Endometrium (tissue), 2 donors: ENCODE measurements at regions not wholly inside any gene's neighbourhood (a gene's known extent, or its start where the extent isn't known, plus 50 kb on each side); places are given as distances from the start of the nearest gene placed in this dataset.

Experiments
- FAIRE-seq: peaks from 2 replicates; lab custom pipeline; 2012; peaks lifted over from hg19 to GRCh38; lab: Jason Lieb, UNC
- donor health status: control.
- donor health status: control.

DNA sequence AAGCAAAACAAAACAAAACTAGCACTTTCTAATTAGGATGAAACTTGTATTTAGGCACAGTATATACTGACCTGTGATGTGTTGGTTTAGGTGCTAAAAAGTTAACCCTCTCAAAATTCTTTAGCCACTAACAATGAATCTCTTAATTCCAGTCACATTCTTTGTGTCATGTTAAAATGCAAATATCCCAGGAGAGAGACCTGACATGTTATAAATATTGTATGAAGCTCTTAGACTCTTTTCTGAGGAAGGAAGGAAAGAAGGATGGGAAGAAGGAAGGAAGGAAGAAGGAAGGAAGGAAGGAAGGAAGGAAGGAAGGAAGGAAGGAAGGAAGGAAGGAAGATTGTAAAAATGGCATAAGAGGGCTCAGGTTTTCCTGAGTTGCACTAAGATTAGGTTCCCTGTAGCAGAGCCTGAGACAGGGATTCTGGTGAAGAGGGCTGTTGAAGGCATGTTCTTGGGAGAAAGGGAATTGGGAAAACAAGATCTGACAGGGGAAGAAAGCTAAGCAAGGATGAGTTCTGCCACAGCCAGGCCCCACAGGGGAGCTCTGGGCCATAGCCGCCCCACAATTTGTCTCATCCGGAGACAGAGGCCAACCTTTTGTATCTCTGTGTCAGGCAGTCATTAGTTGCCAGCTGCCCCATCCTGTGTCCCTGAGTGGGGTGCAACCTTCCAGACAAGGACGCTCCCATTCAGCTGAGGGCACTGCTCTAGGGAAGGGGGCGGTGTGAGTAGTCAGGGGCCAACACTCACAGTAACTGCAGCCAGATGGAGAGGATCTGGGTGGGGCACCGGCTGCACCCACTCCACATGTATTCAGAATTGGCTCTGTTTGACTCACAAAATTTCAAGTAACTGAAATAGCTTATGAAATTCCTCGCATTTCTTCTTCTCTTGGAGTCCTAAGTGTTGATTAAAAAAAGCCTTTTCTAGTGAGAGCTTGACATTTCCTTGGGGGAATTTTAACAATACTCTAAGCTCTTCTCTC is 189.3 kb upstream of the ARG1 start:
- no peak for FAIRE-seq

DNA sequence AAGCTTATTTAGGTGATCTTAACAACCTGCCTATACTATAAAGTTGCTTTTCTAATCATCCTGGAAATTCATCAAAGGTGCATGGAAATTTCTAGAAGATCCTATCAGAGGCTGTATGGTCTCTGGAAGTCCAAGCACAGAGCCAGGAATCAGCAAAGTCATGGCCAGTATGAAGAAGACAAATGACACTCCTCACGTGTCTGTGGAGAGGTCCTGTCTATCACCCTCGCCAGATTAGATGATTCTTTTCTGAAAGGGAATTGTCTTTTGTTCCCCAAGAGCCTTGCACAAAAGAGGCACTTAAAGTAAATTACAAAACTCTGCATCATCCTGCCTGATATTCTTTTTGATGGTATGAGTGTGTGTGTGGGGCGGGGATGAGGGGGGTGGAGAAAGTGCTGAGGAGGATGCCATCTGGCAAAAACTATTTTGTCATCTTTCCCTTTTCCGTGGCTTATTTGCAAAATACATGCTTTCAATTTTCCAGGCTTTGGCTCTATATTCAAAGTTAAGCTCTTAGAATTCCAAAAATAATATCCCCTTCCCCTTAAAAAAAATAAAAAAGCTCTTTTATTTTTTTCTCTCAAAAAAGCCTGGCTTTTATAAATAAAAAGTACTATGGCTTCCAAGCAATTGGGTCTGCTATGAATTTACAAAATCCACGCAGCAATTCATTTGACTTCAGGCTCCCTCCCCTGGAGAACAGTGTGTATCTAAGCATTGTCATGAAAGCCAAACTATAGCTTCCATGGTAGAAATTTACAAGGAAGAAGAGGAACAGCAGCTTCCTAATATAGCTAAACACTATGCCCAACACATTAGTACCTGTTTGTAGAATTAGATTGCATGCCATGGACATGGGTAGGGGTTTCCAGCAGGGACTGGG is 185.2 kb upstream of the ARG1 start:
- FAIRE-seq = no peak

DNA sequence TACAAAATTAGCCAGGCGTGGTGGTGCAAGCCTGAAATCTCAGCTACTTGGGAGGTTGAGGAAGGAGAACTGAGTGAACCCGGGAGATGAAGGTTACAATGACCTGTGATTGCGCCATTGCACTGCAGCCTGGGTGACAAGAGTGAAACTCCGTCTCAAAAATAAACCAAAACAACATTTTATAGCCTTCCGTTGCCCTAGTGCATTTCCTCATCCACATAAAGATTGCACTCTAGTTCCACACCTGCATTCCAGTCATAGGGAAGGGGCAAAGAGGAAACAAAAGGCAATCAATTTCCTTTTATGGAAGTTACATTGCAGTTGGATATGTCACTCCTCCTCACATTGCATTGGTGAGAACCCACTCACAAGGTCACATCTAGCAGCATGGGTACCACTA is 182.7 kb upstream of the ARG1 start:
- no peak for FAIRE-seq

DNA sequence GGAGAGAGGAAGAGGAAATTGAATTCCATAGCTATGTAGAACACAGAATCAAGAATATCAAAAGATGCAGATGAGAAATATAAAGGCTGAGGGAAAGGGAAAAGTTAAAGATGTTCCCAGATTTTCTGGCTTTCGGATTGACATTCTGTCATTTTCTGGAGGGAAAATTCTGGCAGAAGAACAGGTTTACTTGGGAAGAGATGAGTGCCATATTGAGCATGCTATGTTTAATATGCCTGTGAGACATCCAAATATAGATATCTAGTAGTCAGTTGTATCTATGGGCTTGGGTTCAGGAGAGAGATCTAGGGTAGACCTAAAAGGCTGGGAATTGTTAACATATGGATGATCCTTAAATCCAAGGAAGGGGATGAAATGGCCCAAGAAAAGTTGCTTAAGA is 181.9 kb upstream of the ARG1 start:
- no peak for FAIRE-seq

DNA sequence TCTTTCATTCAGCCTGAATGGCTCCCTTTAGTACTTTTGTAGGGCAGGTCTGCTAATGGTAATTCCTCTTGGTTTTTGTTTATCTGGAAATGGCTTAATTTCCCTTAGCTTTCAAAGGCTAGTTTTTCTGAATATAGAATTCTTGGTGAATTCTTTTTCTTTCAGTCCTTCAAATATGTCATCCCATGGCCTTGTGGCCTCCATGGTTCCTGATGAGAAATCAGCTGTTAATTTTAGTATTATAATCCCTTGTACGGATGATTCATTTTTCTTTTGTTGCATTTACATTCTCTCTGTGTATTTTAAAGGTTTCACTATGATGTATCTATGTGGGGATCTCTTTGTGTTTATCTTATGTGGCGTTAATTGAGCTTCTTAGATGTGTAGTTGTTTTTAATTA is 179.6 kb upstream of the ARG1 start:
- FAIRE-seq = no peak

DNA sequence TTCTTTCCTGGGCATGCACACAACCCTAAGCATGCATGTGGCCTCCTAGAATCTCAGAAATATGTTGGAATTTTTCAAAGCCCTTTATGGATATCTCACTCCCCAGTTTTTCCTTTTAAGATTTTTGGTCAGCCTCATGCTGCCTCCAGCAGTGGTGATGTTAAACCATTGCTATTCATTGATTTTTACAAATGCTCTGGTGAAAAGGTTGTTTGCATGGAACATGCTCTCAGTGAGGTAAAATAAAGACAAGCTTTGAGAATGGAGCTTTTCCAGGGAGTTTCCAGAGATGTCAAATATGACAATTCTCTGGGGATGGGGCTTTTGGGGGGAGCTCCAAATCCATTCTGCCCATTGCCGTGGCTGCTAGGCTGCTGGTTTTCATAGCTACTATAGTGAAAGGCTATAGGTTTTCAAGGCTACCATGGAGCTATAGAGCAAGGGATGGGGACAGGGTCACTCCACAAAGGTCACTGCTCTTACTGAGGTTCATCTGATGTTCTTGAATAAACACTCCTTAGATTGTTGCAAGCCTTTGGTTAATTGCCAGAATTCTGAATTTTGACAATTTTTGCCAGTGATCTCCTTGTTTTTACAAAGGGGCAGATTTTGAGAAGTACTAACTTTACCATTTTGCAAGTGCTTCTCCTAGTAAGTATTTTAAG is 178.1 kb upstream of the ARG1 start:
- no peak for FAIRE-seq

DNA sequence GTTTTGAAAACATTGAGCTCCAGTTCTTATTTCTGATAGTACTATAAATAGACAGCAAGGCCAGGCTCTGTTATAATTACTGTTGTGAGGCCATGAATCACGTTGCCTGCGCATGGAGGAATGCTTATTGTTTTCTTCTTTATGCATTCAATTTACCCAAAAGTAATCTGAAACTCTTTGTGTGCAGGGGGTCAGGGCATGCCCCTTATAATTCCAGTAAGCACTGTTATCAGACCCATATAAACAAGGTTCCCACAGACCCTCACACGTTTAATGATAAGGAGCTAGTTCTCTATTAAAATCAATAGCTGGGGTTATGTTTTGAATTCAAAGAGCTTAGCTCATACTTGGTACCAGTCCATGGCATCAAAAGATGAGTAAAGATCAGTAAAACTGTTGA is 174.8 kb upstream of the ARG1 start:
- no peak for FAIRE-seq

DNA sequence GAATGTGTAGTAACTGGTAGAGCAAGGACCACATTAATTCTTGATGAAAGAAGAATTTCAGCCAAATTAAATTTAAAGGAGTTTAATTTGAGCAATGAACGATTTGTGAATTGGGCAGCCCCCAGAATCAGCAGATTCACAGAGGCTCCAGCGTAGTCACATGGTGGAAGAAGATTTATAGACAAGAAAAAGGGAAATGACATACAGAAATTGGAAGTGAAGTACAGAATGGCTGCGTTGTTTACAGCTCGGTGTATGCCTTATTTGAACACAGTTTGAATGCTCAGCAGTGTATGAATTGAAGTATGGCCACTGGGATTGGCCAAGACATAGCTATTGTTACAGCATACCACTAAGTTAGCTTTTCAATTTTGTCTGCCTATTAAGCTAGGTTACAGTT is 173.6 kb upstream of the ARG1 start:
- no peak for FAIRE-seq

DNA sequence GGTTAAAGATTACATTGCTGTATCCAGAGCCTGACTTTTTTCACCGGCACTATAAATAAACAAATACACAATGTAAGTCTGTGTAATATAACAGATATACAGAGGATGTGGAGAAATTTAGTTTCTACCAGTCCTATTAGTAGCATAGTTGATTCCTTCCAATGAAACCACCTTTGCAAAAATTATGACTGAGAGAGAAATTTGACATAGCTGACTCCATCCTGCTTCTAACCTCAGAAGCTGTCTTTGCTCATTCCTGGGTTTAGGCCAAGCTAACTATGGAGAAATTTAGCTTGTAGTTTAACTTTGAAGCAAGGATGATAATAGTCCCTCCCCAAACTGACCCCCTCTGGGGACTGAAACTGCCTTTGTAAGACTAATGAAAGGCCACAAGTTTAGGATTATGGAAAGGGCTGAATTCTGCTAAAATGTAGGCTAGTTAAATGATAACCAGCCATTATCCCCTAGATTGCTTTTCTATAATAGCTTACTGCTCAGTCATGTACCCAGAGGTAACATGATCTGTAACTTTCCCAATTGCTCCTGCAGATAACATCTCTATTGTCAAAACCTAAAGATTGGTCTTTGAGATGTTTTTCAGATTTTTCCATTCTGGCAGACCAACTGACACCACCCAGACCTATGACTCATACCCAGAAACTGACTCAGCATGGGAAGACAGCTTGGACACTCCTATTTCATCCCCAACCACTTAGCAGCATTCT is 172.8 kb upstream of the ARG1 start:
- FAIRE-seq = no peak

DNA sequence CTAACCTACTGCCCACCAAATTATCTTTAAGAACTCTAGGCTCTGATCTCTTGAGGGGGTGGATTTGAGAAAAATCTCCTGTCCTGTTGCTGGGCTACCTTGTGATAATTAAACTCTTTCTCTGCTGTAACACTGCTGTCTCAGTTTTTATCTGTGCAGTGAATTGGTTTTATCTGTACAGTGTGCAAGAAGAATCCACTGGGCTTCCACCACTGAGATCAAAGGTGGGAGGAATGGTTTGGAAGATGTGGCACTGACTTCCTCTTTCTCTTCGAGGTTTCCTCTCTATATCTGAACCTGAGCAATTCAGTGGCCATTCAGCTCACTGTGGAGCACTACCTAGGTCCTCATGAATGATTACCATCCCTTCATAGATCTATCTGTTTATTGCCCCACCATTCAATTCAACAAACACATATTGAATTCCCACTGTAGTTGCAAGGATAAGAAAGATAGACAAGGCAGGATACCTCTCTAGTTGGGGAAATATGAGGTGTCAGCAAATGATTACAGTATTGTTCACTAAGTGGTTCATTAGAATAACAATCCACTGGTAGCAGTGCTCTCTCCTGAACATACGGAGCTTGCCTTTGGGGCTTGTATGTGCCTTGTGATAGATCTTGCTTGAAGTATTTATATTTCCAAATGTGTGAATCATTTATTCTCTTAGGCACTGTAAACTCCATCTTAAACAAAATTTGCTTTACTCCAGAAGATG is 172.1 kb upstream of the ARG1 start:
- FAIRE-seq = no peak

DNA sequence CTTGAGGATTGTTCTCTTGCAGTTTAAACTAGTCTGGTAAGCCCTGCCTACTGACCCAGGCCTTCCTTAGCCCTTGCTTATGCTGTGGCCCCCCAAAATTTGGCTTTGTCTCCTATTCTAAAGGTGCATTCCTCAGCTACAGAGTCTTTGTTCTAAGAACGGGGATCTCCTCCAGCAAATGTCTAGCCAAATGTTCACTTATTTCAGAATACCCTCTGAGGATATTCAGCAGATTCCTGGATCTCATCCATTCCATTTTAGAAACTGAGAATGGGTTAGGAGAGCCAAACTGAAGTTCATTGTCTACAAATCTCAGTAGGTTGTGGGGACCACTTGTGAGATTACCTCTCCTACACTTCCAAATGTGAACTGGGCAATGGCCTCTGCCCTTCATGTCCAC is 164.2 kb upstream of the ARG1 start:
- no peak for FAIRE-seq

DNA sequence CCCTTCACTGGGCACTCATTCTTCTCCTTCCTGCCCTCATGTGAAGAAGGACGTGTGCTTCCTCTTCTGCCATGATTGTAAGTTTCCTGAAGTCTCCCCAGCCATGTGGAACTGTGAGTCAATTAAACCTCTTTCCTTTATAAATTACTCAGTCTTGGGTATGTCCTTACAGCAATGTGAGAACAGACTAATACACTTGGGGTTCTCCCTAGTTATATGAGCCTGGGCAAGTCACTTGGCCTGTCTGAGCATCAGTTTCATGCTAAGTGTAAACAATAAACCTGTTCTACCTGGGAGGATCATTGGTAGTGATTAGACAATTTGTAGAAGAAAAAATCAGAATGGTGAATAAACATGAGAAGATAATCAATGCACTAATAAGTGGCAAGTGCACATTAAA is 162.2 kb upstream of the ARG1 start:
- no peak for FAIRE-seq

DNA sequence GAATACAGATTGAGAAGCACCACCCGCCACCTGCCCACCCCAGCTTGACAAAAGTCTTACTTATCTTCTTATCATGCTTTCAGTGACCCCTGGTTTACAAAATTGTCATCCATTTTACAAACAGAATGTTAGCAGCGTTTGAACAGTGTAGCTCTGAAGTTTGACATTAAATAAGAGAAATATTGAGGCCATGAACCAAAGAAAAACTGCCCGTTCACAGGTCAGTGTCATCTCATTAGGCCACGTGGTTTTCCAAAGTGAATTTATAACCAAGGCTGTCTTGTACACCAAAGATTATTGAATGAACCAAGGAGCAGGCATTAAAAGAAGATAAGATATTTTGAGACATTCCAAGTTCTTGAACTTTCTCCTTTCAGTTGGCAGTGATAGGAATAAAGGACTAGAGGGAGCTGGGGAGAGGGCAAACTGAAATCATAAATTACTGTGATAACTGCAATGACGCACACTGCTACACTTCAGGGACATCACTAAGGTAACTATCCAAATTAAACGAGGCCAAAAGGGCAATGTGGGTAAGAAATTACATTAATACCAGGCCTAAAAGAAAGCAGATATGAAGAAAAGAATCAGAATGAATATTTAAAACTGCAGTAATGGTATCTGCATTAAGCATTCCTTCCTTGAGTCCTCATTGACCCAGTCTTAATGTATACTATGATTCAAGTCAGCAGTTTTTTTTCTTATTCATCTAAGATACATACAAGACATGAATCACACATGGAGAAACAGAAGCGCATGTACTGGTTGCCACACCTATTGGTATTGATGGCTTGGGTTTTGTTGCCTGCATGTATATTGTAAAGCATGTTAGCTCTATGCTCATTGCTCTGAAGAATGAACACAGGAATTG is 159.8 kb upstream of the ARG1 start:
- FAIRE-seq = no peak

DNA sequence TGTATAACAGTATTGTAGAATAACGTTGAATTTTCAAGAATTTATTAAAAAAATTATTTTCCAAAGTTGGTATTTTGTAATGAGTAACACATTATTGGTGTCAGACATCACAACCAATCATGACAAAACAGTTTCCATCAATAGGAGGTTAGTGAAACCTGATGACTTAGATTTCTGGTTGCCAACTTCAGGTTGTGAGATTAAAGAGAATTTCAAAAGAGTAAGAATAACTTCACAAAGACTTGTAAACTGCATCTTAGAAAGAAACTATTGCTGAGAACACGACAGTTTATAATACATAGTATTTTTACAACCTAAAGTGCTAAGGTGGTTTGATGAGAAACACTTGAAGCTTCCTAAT is 159.2 kb upstream of the ARG1 start:
- FAIRE-seq = no peak

DNA sequence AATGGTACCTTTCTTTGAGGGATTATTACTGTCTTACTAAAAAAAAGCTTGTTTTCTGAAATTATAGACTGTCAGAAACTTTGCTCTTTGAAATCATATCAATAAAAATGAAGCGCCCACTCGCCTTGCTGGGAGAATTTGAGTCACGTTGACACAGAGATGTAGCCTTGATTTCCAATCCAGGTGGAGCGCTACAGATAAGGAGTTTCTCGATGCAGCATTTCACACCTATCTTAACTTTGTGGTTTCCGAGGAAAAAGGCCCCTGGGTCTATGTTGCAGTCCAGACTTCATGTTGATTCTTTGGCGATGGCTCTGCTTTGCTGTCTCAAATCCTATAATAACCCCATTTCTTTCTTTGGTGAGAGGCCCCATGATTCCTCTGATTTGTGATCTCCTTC is 158.1 kb upstream of the ARG1 start:
- FAIRE-seq = no peak

DNA sequence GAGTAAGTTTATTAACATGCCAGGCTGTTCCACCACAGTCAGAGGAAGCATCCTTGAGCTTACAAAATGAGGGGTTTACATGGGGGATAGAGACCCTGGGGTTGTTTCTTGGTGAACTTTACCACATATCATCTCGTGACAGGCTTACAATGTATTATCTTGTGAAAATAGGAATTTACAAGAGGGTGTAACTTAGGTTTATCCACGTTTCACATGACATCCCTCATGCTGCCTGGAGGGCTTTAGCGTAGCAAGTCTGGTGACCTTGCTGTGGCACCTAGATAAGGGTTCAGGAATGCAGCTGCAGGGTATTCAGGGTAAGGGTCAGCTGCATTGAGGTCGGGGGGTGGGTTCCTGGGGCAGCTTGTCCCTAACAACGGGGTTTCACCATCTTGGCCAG is 154.6 kb upstream of the ARG1 start:
- no peak for FAIRE-seq

DNA sequence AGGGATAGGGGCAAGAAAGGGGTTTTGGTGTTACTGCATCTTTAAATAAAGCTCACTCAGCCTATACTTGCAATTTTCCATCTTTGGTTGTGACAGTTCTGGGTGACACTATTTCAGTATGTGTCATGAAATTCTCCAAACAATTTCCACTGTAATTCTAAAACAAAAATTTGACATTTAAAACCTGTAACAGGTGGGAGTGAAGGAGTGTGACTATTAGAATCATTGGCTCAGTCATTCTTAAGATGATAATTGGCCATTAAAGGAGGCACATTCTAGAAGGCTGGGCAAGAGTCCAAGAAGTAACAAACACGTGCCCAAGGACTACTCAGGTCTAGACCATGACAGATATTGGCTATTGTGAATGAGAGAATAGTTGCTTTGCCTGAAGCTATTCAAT is 153.3 kb upstream of the ARG1 start:
- no peak for FAIRE-seq

DNA sequence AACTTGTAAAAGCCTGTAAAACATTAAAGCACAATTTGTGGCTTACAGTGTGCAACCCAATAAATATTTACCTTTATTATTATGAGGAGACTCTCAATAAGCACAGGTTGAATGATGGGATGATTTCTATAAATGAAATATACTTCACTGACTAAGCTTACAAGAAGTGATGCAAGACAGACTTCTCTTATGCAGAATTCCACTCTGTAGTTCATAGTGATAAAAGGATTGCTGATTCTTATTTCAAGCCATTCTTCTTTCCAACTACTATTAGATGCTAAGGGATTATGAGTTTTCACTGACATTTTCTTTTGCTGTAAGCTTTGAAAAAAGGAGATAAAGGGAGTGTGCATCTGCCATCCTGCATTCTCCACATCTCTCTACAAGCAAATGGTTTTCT is 149.0 kb upstream of the ARG1 start:
- FAIRE-seq = no peak

DNA sequence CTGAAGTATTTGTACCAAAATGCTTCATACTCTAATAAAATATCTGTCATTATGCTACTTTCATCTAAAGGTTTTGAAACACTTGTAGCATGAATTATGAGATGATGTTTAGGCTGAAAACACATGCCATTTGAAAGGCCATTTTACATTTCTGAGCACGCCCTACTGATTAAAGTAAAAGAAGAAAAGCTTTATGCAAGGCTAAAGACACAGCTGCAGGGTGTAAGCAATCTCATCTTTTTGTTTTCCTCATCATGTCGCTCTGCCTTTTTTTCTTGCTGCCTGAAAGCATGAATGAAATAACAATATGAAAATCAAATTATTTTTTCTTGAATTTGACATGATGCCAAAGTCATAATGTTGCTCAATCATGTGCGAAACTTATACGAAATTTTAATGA is 148.6 kb upstream of the ARG1 start:
- no peak for FAIRE-seq

DNA sequence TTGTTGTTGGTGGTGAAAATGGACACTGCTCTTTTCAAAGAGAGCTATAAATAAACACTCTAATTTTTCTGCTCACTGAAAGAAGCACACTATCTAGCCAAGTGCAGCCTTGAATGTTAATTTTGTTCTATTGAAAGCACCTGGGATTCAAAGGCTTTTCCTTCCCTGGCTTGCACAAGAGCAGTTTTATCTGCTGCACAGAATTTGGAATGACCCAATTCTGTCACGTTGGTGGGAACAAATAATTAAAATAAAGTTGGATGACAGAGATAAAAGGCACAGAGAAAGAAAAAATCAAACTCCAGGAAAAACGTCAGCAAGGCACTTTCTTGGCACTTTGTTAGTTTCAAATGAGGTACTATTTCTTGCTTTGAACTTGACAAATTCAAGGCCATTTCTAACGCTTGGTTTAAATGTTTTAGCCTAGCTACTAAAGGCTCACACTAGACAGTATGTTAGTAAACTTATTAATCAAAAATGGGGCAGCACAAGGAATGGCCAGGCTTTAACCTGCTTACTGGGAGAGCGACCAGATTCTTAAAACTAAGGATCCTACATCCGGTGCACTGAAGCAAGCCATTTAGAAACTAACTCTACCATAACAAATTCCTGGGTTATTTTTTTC is 145.5 kb upstream of the ARG1 start:
- FAIRE-seq = no peak
